GM12891 (cell line): ENCODE measurements at regions not wholly inside any gene's neighbourhood (a gene's known extent, or its start where the extent isn't known, plus 50 kb on each side); places are given as distances from the start of the nearest gene placed in this dataset.

Source experiments
- POLR2A ChIP-seq: IDR thresholded peaks from 2 replicates; pipeline ENCODE4 v1.6.1; 2011; ENCODE audit warnings: low read depth, low read length, control low read depth
- POLR2AphosphoS5 ChIP-seq: IDR thresholded peaks from 2 replicates; pipeline ENCODE4 v1.6.1; 2011; ENCODE audit warnings: low read depth, low read length, control low read depth

GRCh38 chrX:140053846-140054245 is 88.5 kb upstream of the CXorf66 start:
- TF ChIP-seq POLR2A, result no peak
- no peak for TF ChIP-seq POLR2AphosphoS5
